ENCODE measurements at regions not wholly inside any gene's neighbourhood (a gene's known extent, or its start where the extent isn't known, plus 50 kb on each side); places are given as distances from the start of the nearest gene placed in this dataset.

DNA sequence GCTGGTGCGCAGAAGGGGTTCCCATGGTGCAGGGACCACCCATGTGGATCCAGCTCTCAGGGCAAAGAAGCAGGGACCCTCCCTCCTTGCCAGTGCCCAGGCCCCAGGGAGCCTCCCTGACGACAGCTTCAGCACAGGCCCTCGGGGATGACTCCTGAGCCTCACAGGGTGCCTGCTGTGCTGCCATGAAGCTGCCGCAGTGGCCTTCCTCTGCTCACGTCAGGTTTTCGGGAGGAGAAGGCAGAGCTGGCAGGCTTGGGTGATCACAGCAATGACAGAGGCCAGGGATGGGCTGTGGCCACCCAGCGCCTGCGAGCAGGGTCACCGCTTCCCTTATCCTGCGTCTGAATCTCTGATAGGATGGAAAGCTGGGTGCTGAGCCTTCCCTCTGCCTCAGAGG is 276.2 kb downstream of the BRD1 start:
- TF ChIP-seq XBP1 (CRISPR knock-in tag; IDR thresholded peaks at IDR 0.05) (no peak), MTA1 (CRISPR knock-in tag; IDR thresholded peaks at IDR 0.05; ENCODE audit: borderline replicate concordance) (no peak), ETV6 (CRISPR knock-in tag; conservative IDR thresholded peaks at IDR 0.05) (no peak), MYC (CRISPR knock-in tag; IDR thresholded peaks at IDR 0.05; ENCODE audit: borderline replicate concordance) (no peak), POLR2AphosphoS5 (IDR thresholded peaks at IDR 0.05; ENCODE audit: low read depth, low read length) (no peak), ATF7 (IDR thresholded peaks at IDR 0.05) (no peak), ATF7 (CRISPR knock-in tag; IDR thresholded peaks at IDR 0.05) (no peak), CTCF (CRISPR knock-in tag; IDR thresholded peaks at IDR 0.05) (no peak), JDP2 (CRISPR knock-in tag; IDR thresholded peaks at IDR 0.05; ENCODE audit: borderline replicate concordance) (no peak), TAF1 (CRISPR knock-in tag; IDR thresholded peaks at IDR 0.05) (no peak)

Data from HepG2 (cell line).